ENCODE measurements at regions not wholly inside any gene's neighbourhood (a gene's known extent, or its start where the extent isn't known, plus 50 kb on each side); places are given as distances from the start of the nearest gene placed in this dataset.

DNA sequence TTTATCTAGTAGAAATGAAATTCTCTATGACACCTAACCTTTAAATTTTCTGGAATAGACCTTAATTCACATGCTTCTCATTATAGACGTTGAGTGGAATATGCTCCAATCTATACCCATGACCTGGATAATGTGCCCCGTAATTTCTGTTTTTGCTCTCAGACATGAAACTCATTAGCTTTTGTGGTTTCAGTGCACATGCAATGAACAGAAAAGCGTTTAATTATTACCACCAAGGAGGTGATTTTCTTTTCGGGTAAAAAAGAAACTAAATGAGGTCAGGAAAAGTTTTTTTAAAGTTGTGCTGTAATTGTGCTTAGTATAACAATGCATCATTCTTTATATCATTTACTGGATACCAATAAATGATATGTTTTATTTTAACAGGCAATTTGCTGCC, 1703.9 kb upstream of the TENM3 start:
- Histone ChIP-seq H3K4me1 (no peaks in the 10 kb centered on the region), H3K27me3 (no peaks in the 10 kb centered on the region), H3K4me3 (no peak overlapping the region), H3K27ac (no peak overlapping the region), H3K9me3 (no peaks in the 10 kb centered on the region), H3K36me3 (no peaks in the 10 kb centered on the region)
- TF ChIP-seq, protein P1, sequence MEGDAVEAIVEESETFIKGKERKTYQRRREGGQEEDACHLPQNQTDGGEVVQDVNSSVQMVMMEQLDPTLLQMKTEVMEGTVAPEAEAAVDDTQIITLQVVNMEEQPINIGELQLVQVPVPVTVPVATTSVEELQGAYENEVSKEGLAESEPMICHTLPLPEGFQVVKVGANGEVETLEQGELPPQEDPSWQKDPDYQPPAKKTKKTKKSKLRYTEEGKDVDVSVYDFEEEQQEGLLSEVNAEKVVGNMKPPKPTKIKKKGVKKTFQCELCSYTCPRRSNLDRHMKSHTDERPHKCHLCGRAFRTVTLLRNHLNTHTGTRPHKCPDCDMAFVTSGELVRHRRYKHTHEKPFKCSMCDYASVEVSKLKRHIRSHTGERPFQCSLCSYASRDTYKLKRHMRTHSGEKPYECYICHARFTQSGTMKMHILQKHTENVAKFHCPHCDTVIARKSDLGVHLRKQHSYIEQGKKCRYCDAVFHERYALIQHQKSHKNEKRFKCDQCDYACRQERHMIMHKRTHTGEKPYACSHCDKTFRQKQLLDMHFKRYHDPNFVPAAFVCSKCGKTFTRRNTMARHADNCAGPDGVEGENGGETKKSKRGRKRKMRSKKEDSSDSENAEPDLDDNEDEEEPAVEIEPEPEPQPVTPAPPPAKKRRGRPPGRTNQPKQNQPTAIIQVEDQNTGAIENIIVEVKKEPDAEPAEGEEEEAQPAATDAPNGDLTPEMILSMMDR (IDR thresholded peaks at IDR 0.05) = no peak
- intact Hi-C loops (cut with DNase I) = no loop called here
- DNase-seq (no peak), ATAC-seq (no peak)

- no peaks in the 10 kb centered on the region for H3K9me3 ChIP-seq
- H3K27me3 ChIP-seq = no peaks in the 10 kb centered on the region
- intact Hi-C loops (cut with DNase I) = no loop called here
- H3K4me1 ChIP-seq = no peaks in the 10 kb centered on the region
- TF ChIP-seq, protein P1 (IDR thresholded peaks at IDR 0.05) = no peak
- DNase-seq (no peak), ATAC-seq (no peak)
- H3K4me3 ChIP-seq = no peak overlapping the region
- H3K36me3 ChIP-seq = no peaks in the 10 kb centered on the region
- H3K27ac ChIP-seq = no peak overlapping the region
These were observed 1701.5 kb upstream of the TENM3 start for GRCh38 chr4:180541678-180542077.

DNA sequence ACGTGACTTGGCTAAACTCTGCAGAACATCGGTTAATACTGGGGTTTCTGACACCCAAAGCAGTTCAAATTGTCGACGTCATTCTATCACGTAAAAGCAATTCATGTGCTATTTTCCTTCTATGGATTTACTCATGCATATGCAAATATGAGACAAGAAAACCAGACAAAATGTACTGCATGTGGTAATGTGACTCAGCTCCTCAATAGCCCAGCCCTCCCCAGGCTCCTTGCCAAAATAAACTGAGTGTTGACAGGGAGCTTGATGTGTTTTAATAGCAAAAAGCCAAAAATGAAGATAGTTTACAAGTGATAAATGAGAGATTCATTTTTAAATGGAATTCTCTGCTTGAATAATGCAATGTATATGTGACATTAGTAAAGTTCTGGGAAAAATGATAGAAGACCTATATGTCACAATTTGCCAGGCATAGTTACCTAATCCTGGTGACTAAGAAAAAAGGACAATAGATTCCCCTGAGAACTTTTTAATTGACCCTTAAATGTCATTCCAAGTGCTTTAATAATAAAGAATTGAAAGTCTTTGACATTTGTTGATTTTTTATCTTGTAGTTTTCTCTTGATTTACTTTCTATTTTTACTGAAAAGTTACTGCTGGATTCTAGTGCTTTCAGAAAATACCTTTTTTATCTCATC, 1700.6 kb upstream of the TENM3 start:
- H3K27ac ChIP-seq = no peak overlapping the region
- no peaks in the 10 kb centered on the region for H3K4me1 ChIP-seq
- no peaks in the 10 kb centered on the region for H3K27me3 ChIP-seq
- H3K36me3 ChIP-seq = no peaks in the 10 kb centered on the region
- H3K4me3 ChIP-seq = no peak overlapping the region
- no peaks in the 10 kb centered on the region for H3K9me3 ChIP-seq
- peak in 2 of 4 donors; percentile 11 to 13 for DNase-seq
- ATAC-seq = no peak
- TF ChIP-seq, protein P1 (IDR thresholded peaks at IDR 0.05) = no peak
- intact Hi-C loops (cut with DNase I) = no loop called here

GRCh38 chr4:180550106-180550505, 1693.1 kb upstream of the TENM3 start:
- Histone ChIP-seq H3K27me3 (no peaks in the 10 kb centered on the region), H3K36me3 (no peaks in the 10 kb centered on the region), H3K4me3 (no peak overlapping the region), H3K9me3 (no peaks in the 10 kb centered on the region), H3K4me1 (no peaks in the 10 kb centered on the region), H3K27ac (no peak overlapping the region)
- intact Hi-C loops (cut with DNase I) = no loop called here
- no peak for ATAC-seq
- no peak for DNase-seq
- TF ChIP-seq, protein P1 (IDR thresholded peaks at IDR 0.05) = no peak

DNA sequence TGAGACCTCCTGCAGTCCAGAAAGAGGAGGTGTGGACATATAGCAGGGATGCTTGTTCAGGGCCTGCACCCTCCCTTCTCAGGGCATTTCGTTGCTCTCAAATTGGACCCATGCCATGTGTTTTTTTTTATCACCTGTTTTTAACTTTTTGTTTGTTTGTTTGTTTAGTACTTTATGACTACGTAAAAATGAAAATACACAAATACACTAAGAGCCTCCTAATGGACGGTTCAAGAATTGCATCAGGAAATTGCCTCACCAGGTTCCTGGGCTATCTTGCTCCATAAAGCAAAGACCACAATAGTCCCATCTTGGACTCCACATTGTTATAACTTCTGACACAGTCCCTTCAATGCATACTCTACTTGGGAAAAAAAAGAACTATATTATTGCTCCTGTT, 1685.9 kb upstream of the TENM3 start:
- Histone ChIP-seq H3K36me3 (no peaks in the 10 kb centered on the region), H3K27ac (no peak overlapping the region), H3K27me3 (no peaks in the 10 kb centered on the region), H3K4me3 (no peak overlapping the region), H3K4me1 (no peaks in the 10 kb centered on the region), H3K9me3 (no peaks in the 10 kb centered on the region)
- TF ChIP-seq, protein P1 (IDR thresholded peaks at IDR 0.05) = no peak
- intact Hi-C loops (cut with DNase I) = no loop called here
- ATAC-seq (no peak), DNase-seq (no peak)
